ENCODE measurements at regions not wholly inside any gene's neighbourhood (a gene's known extent, or its start where the extent isn't known, plus 50 kb on each side); places are given as distances from the start of the nearest gene placed in this dataset.

GRCh38 chrX:140177821-140178220 is 212.5 kb upstream of the CXorf66 start:
- no peak overlapping the region for H3K4me3 ChIP-seq (ENCODE audit: low read depth in 2 of 2, low read length in 2 of 2)
- DNase-seq (ENCODE audit: low read depth, low spot score) (no peak), ATAC-seq (no peak)
- H3K27me3 ChIP-seq (ENCODE audit: control insufficient read depth, insufficient read depth, low read length) = no peaks in the 10 kb centered on the region
- H3K4me1 ChIP-seq (ENCODE audit: control insufficient read depth, insufficient read depth, low read length) = no peaks in the 10 kb centered on the region
- H3K36me3 ChIP-seq (ENCODE audit: control insufficient read depth, insufficient read depth, low read length) = no peaks in the 10 kb centered on the region
- BruUV-seq (replicated peaks) = no TSS peak
- H3K27ac ChIP-seq (ENCODE audit: low read length) = no peak overlapping the region
- POLR2A ChIA-PET = no interaction called here
- intact Hi-C loops (cut with micrococcal nuclease; ENCODE audit: unreplicated experiment) = no loop called here
- TF ChIP-seq TCF7L2 (IDR thresholded peaks at IDR 0.05; ENCODE audit: low read depth, low read length) = no peak
- TF ChIP-seq POLR2AphosphoS5 (IDR thresholded peaks at IDR 0.05; ENCODE audit: low read depth, low read length) = no peak
- TF ChIP-seq REST (IDR thresholded peaks at IDR 0.05; ENCODE audit: insufficient read depth in 1 of 2, low read depth in 2 of 2, low read length in 1 of 2) = no peak
- no peak for TF ChIP-seq CTCF (IDR thresholded peaks at IDR 0.05)
- no peak for TF ChIP-seq SIN3A (IDR thresholded peaks at IDR 0.05; ENCODE audit: borderline replicate concordance, insufficient read depth, low read depth, low read length)
- H3K9me3 ChIP-seq (ENCODE audit: control insufficient read depth, insufficient read depth, low read depth, low read length) = no peaks in the 10 kb centered on the region
- in situ Hi-C loops (cut with HindIII; ENCODE audit: low pct_unique_long_range_greater_than_20kb, low sequenced_read_pairs) = no loop called here
- CTCF ChIA-PET = no interaction called here

- no TSS peak for BruUV-seq (replicated peaks)
- H3K9me3 ChIP-seq (ENCODE audit: control insufficient read depth, insufficient read depth, low read depth, low read length) = no peaks in the 10 kb centered on the region
- ATAC-seq (no peak), DNase-seq (ENCODE audit: low read depth, low spot score) (no peak)
- TF ChIP-seq TCF7L2 (IDR thresholded peaks at IDR 0.05; ENCODE audit: low read depth, low read length) (no peak), SIN3A (IDR thresholded peaks at IDR 0.05; ENCODE audit: borderline replicate concordance, insufficient read depth, low read depth, low read length) (no peak), POLR2AphosphoS5 (IDR thresholded peaks at IDR 0.05; ENCODE audit: low read depth, low read length) (no peak), REST (IDR thresholded peaks at IDR 0.05; ENCODE audit: insufficient read depth in 1 of 2, low read depth in 2 of 2, low read length in 1 of 2) (no peak), CTCF (IDR thresholded peaks at IDR 0.05) (no peak)
- no peaks in the 10 kb centered on the region for H3K27me3 ChIP-seq (ENCODE audit: control insufficient read depth, insufficient read depth, low read length)
- no peaks in the 10 kb centered on the region for H3K36me3 ChIP-seq (ENCODE audit: control insufficient read depth, insufficient read depth, low read length)
- in situ Hi-C loops (cut with HindIII; ENCODE audit: low pct_unique_long_range_greater_than_20kb, low sequenced_read_pairs) (no loop called here), intact Hi-C loops (cut with micrococcal nuclease; ENCODE audit: unreplicated experiment) (no loop called here)
- no peaks in the 10 kb centered on the region for H3K4me1 ChIP-seq (ENCODE audit: control insufficient read depth, insufficient read depth, low read length)
- H3K4me3 ChIP-seq (ENCODE audit: low read depth in 2 of 2, low read length in 2 of 2) = no peak overlapping the region
- ChIA-PET CTCF (no interaction called here), POLR2A (no interaction called here)
- H3K27ac ChIP-seq (ENCODE audit: low read length) = no peak overlapping the region
Observed at GRCh38 chrX:140172401-140172800, 207.1 kb upstream of the CXorf66 start.
